GM10248 (cell line): ENCODE measurements at regions not wholly inside any gene's neighbourhood (a gene's known extent, or its start where the extent isn't known, plus 50 kb on each side); places are given as distances from the start of the nearest gene placed in this dataset.

Experiments used
- CTCF ChIA-PET: fragments of 300-600 bp; sonication (Branson Sonifier 250); formaldehyde crosslinking; extraction: SDS; loops from one replicate; lab custom pipeline; 2021; ENCODE audit warnings: antibody characterized with exemption; lab: Yijun Ruan, JAX
- POLR2A ChIA-PET: fragments of 350-650 bp; sonication (Branson Sonifier 250); formaldehyde crosslinking; extraction: SDS; loops from one replicate; lab custom pipeline; 2020; ENCODE audit warnings: antibody characterized with exemption; lab: Yijun Ruan, JAX
- DNase-seq: peaks from one replicate; pipeline ENCODE4 v3.0.0; 2012; ENCODE audit errors: extremely low spot score
- CTCF ChIP-seq: IDR thresholded peaks from 2 replicates; pipeline ENCODE4 v1.5.1; 2012; ENCODE audit warnings: mild to moderate bottlenecking, low read depth; ENCODE audit errors: extremely low read depth, missing control alignments, control extremely low read depth

- DNase-seq, result no peak
- ChIA-PET CTCF (interaction anchor here (1.3 kb wide), 1 partner anchor 9 kb away, joined by 5 read pairs; no protein-coding TSS in a partner anchor), POLR2A (no interaction called here)
- no peak for TF ChIP-seq CTCF
These were observed 139.2 kb downstream of the CRYBB2 start for GRCh38 chr22:25358421-25359170.

GRCh38 chr22:25359601-25360261 is 140.3 kb downstream of the CRYBB2 start:
- ChIA-PET POLR2A (no interaction called here), CTCF (interaction anchor here (1.3 kb wide), 1 partner anchor 10 kb away, joined by 5 read pairs; no protein-coding TSS in a partner anchor)
- TF ChIP-seq CTCF, result no peak
- no peak for DNase-seq

- no peak for DNase-seq
- ChIA-PET POLR2A (no interaction called here), CTCF (interaction anchor here (1.3 kb wide), 1 partner anchor 40 kb away, joined by 6 read pairs; no protein-coding TSS in a partner anchor)
- TF ChIP-seq CTCF, result no peak
These were observed 141.0 kb downstream of the CRYBB2 start for GRCh38 chr22:25360411-25360810.

GRCh38 chr22:25360891-25361645 is 141.6 kb downstream of the CRYBB2 start:
- CTCF ChIA-PET, result interaction anchor here (0.9 to 2.0 kb wide), 3 partner anchors 10 to 39 kb away, joined by 3 to 6 read pairs (median 4); no protein-coding TSS in a partner anchor
- no peak for TF ChIP-seq CTCF
- POLR2A ChIA-PET, result no interaction called here
- no peak for DNase-seq

GRCh38 chr22:25361899-25362214 is 142.4 kb downstream of the CRYBB2 start:
- CTCF ChIA-PET, result interaction anchor here (0.9 to 2.0 kb wide), 4 partner anchors 11 to 147 kb away, joined by 3 to 4 read pairs (median 3); no protein-coding TSS in a partner anchor
- POLR2A ChIA-PET, result no interaction called here

More at GRCh38 chr22:25361899-25362214, 142.4 kb downstream of the CRYBB2 start:
- no peak for DNase-seq
- no peak for TF ChIP-seq CTCF
